Keratinocyte (primary cell): ENCODE measurements at regions not wholly inside any gene's neighbourhood (a gene's known extent, or its start where the extent isn't known, plus 50 kb on each side); places are given as distances from the start of the nearest gene placed in this dataset.

ENCODE experiments used
- EZH2 ChIP-seq: IDR thresholded peaks from one replicate; pipeline ENCODE4 v1.6.1; 2012; ENCODE audit warnings: inconsistent platforms, mild to moderate bottlenecking, low read length, moderate library complexity
- TF ChIP-seq, protein P1 (sequence below), 3 experiments: IDR thresholded peaks in 1 of 3; conservative IDR thresholded peaks in 1 of 3; optimal IDR thresholded peaks in 1 of 3; 2 replicates in 2 of 3; 3 replicates in 1 of 3; pipeline versions ENCODE3 to v1.5.1; 2011; ENCODE audit warnings: low read length in 3 of 3, mild to moderate bottlenecking in 3 of 3, moderate library complexity in 2 of 3, control low read depth in 1 of 3, inconsistent platforms in 1 of 3; ENCODE audit not compliant: insufficient read depth in 2 of 3; ENCODE audit errors: extremely low read depth in 1 of 3

DNA sequence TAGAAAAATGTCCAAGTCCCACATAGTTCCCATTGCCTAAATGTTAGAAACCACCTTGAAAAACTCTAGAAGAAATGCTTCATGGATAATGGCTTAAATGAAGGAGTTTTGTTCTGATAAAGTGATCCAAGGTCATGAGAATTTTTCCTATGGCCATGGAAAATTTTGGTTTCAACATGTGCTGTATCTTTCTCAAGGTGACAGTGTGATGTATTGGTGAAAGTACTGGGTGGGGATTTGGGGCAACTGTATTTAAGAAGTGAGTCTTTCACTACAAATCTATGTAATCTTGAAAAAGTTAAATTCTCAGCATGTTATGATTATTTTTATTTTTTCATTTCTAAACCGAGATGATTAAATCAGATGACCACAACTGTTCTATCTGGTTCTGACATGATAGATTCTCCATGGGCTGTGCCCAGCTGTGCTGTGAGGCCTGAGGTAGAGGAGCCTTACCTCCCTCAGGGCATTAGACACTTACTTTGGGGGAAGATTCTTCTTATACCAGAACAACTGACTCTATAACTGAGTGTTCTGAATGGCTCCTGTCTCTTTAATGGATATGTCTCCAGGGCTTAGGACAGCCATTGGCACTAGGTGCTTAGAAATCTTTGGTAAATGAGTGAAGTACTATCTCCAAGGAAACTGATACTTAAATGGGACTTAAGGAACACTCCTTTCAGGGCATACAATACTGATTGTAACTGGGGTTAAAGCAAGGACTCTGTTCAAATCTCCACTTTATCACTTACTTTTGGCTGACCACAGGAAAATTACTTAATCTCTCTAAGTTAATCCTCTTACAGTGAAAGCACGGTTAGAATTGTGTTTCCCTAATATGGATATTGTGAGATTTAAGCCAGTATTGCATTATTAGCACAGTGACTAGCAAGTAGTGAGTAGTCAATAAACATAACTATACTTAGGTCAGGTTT lies 397.4 kb upstream of the MEF2C start:
- TF ChIP-seq, protein P1, sequence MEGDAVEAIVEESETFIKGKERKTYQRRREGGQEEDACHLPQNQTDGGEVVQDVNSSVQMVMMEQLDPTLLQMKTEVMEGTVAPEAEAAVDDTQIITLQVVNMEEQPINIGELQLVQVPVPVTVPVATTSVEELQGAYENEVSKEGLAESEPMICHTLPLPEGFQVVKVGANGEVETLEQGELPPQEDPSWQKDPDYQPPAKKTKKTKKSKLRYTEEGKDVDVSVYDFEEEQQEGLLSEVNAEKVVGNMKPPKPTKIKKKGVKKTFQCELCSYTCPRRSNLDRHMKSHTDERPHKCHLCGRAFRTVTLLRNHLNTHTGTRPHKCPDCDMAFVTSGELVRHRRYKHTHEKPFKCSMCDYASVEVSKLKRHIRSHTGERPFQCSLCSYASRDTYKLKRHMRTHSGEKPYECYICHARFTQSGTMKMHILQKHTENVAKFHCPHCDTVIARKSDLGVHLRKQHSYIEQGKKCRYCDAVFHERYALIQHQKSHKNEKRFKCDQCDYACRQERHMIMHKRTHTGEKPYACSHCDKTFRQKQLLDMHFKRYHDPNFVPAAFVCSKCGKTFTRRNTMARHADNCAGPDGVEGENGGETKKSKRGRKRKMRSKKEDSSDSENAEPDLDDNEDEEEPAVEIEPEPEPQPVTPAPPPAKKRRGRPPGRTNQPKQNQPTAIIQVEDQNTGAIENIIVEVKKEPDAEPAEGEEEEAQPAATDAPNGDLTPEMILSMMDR (optimal IDR thresholded peaks at IDR 0.05 in 1 of 3, IDR thresholded peaks at IDR 0.05 in 1 of 3, conservative IDR thresholded peaks at IDR 0.05 in 1 of 3; ENCODE audit: extremely low read depth in 1 of 3, insufficient read depth in 2 of 3, low read length in 3 of 3): no peak
- TF ChIP-seq EZH2: no peak
